GM10266 (cell line): ENCODE measurements at regions not wholly inside any gene's neighbourhood (a gene's known extent, or its start where the extent isn't known, plus 50 kb on each side); places are given as distances from the start of the nearest gene placed in this dataset.

Experiments
- DNase-seq: peaks from one replicate; pipeline ENCODE4 v3.0.0; 2012; ENCODE audit errors: extremely low spot score
- TF ChIP-seq, protein P1 (sequence below): IDR thresholded peaks from 2 replicates; pipeline ENCODE4 v1.5.1; 2012; ENCODE audit warnings: mild to moderate bottlenecking, low read depth; ENCODE audit not compliant: control insufficient read depth, insufficient read depth; ENCODE audit errors: missing control alignments

DNA sequence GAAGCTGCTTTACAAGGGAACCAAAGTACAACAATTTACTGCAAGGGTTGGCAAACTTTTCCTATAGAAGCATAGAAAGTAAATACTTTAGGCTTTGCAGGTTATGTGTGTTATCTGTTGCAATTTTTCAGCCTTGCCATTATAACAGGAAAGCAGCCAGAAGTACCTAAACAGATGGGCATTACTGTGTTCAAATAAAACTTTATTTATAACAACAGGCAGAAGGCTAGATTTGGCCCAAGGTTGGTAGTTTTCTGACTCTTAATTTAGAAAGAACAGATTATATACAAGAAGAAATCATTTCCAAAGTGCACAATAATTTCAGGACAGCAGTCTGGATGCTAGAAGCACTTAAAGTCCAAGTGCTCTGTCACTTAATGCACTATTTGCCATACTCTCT is 307.1 kb downstream of the ANKRD7 start:
- DNase-seq, result no peak
- TF ChIP-seq, protein P1, sequence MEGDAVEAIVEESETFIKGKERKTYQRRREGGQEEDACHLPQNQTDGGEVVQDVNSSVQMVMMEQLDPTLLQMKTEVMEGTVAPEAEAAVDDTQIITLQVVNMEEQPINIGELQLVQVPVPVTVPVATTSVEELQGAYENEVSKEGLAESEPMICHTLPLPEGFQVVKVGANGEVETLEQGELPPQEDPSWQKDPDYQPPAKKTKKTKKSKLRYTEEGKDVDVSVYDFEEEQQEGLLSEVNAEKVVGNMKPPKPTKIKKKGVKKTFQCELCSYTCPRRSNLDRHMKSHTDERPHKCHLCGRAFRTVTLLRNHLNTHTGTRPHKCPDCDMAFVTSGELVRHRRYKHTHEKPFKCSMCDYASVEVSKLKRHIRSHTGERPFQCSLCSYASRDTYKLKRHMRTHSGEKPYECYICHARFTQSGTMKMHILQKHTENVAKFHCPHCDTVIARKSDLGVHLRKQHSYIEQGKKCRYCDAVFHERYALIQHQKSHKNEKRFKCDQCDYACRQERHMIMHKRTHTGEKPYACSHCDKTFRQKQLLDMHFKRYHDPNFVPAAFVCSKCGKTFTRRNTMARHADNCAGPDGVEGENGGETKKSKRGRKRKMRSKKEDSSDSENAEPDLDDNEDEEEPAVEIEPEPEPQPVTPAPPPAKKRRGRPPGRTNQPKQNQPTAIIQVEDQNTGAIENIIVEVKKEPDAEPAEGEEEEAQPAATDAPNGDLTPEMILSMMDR, result no peak

DNA sequence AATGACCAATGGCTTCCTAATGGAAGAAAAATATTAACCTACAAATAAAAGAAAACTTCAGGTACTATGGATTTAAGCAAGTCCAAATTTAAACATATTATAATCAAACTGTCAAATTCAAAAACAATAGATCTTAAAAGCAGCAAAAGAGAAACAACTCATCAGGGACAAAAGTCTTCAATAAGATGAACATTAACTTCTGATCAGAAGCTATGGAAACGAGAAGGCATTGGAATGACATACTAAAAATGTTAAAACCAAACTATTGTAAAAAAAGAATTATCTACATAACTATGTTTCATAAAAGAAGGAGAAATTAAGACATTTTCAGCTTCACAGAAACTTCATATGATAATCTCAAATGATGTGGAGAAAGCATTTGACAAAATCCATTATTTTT is 334.7 kb downstream of the ANKRD7 start:
- TF ChIP-seq, protein P1, result no peak
- no peak for DNase-seq

DNA sequence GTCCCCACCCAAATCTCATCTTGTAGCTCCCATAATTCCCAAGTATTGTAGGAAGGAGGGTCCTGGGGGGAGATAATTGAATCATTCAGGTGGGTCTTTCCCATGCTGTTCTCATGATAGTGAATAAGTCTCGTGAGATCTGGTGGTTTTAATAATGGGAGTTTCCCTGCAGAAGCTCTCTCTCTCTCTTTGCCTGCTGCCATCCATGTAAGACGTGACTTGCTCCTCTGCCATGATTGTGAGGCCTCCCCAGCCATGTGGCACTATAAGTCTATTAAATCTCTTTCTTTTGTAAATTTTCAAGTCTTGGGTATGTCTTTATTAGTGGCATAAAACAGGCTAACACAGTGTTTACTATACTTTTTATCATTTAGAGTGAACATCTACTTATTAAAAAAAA is 338.8 kb downstream of the ANKRD7 start:
- TF ChIP-seq, protein P1, result no peak

DNA sequence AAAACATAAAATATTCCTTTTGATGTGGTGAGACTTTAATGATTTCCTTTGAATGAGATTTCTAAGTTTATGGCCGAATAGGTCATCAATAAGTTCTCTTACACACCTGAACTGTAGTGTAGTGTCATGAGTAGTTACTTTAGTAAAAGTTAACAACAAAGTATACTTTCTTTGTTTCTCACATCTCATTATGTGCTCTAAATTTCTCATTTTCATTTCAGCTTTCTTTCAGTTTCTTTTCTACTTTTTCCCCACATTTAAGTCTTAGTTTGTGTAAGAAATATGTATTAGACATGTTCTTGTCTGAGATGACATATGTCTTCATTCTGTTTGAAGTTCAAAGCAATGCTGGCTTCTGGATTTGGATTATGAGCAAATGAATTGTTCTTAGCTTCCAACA is 348.1 kb downstream of the ANKRD7 start:
- TF ChIP-seq, protein P1, result no peak
- no peak for DNase-seq

More for the DNA sequence above, 338.8 kb downstream of the ANKRD7 start:
- DNase-seq, result no peak

DNA sequence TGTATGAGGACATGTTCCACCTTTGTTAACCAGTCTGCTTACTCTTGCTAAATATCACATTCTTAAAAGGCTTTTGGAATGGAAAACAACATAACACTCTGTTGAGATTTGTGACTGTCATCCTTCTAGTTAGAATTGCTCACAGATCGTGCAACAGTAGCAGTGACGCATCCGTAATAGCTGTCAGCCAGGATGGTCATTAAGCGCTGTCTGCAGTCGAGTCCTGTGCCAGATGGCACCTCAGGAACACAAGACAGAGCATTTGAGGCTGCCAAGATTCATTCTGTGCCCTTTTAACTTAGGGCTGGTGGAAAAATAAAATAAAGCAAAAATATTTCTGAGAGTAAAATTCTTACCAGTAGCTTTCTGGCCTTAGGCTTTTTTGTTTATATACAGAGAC is 348.6 kb downstream of the ANKRD7 start:
- TF ChIP-seq, protein P1, result no peak
- no peak for DNase-seq

DNA sequence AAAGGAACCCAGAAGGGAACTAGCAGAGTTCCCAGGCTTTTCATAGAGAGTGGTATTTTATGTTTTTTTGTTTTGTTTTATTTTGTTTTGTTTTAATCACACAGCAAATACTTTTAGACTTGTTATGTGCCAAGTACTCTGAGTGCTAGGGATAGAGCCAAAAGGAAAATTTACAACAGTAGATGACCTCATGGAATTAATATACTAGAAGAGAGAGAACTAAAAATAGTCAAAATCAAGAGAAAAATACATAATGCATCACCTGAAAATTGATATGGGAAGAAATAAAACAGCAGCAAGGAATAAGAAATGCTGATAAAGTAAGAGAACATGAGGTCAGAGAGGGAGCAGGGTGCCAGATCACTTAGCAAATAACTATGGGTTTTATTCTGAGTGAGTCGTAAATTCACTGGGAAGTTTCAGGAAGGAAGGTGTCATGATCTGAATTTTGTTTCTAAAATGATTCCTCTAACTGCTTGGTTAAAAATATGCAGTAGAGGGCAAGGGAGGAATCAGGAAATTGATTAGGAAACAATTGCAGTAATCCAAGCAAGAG is 351.0 kb downstream of the ANKRD7 start:
- TF ChIP-seq, protein P1, result no peak
- no peak for DNase-seq

DNA sequence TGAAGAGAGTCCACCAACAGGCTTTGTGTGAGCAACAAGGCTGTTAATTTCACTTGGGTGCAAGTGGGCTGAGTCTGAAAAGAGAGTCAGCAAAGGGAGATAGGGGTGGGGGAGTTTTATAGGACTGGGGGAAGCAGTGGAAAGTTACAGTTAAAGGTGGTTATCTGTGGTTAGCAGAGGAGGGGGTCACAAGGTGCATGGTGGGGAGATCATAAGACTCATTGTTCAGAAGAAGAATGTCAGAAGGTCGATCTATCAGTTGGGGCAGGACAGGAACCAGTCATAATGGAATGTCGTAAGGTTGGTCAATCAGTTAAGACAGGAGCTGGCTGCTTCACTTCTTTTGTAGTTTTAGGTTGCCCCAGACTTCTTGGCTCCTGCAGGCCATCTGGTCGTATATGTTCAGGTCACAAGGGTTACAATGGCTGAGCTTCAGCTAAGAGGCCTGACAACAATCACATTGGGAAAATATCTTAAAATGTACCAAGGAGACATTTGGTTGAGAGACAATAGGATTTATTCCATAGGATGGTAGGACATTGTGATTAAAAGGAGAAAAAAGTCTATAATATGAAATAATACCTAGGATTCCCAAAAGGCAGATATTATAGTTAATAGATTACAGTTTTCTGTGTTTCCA is 356.4 kb downstream of the ANKRD7 start:
- no peak for DNase-seq

More for the DNA sequence above, 356.4 kb downstream of the ANKRD7 start:
- TF ChIP-seq, protein P1, result no peak
